Prostate gland (tissue), 2 donors: ENCODE measurements at regions not wholly inside any gene's neighbourhood (a gene's known extent, or its start where the extent isn't known, plus 50 kb on each side); places are given as distances from the start of the nearest gene placed in this dataset.

Source experiments
- CTCF ChIP-seq, 4 experiments: fragments of 200-600 bp in 2 of 4; fragments of 450-650 bp in 2 of 4; sonication (generic) in 2 of 4; IDR thresholded peaks; 1 replicate in 3 of 4; 2 replicates in 1 of 4; pipeline ENCODE4 v1.5.1; 2016 to 2019; ENCODE audit warnings: antibody characterized with exemption in 4 of 4, mild to moderate bottlenecking in 2 of 4, moderate library complexity in 2 of 4
- POLR2A ChIP-seq: fragments of 450-650 bp; IDR thresholded peaks from one replicate; pipeline ENCODE4 v1.6.1; 2016; ENCODE audit warnings: antibody characterized with exemption, mild to moderate bottlenecking
- POLR2AphosphoS5 ChIP-seq: sonication (generic); formaldehyde crosslinking; IDR thresholded peaks from one replicate; pipeline ENCODE4 v1.6.1; 2017; ENCODE audit warnings: antibody characterized with exemption

GRCh38 chr2:45152691-45153090 is 143.4 kb upstream of the SIX2 start:
- TF ChIP-seq CTCF (IDR thresholded peaks at IDR 0.05) (no peak), POLR2A (no peak), POLR2AphosphoS5 (no peak)
